CD4-positive, alpha-beta T cell treated with Interleukin-17A for 1 hour (primary cell): ENCODE measurements at regions not wholly inside any gene's neighbourhood (a gene's known extent, or its start where the extent isn't known, plus 50 kb on each side); places are given as distances from the start of the nearest gene placed in this dataset.
A peak's percentile ranks its signal among the peaks of the same experiment; 100 is the strongest.

Experiments used
- DNase-seq: peaks from one replicate; pipeline ENCODE4 v3.0.0-alpha.2; 2020

DNA sequence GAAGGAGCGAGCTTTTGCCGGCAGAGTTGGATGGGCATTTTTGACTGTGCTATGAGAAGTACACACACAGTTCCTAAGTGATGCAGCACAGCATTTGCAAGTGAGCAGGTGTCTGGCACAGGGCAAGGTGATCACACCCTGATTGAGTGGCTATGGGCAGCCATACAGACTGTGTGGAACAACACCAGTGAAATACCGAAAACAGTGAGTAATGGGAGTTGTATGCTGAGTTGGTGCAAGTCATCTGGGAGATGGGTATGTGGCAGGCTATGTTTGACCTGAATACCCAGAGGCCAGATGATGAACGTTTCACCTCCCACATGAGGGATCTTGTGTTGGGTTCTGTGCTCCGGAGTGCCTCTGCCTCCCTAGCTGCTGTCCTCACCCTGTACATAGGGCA, 53.5 kb upstream of the TIPARP start:
- DNase-seq: no peak

DNA sequence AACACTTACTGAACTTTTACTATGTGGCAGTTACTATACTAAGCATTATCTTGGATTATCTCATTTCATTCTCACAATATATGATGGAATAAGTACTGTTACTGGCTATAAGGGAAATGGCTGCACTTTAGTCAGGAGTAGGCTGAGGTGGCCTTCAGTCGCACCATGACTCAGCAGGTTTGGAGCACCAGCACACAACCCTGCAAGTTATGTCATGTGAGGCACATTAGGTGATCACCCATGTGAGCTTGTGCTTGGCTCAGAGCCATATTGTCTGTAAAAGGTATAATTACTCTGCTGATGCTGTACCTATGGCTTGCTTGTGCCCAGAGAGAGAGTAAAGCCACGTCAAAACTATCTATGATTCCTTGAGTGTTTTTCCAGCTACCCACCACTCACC, 54.1 kb upstream of the TIPARP start:
- DNase-seq: no peak

DNA sequence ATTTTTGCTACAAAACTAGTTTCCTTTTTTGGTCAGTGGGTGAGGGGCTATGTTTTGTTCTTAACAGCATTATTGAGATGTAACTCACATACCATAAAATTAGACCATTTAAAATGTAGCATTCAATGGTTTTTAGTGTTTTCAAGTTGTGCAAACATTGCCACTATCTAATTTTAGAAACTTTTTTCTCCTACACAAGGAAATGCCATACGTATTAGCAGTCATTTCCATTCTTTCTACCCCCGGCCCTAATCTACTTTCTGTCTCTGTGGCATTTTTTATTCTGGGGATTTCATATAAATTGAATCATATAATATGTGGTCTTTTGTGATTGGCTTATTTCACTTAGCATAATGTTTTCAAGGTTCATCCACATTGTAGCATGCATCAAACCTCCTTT, 55.0 kb upstream of the TIPARP start:
- DNase-seq: no peak

DNA sequence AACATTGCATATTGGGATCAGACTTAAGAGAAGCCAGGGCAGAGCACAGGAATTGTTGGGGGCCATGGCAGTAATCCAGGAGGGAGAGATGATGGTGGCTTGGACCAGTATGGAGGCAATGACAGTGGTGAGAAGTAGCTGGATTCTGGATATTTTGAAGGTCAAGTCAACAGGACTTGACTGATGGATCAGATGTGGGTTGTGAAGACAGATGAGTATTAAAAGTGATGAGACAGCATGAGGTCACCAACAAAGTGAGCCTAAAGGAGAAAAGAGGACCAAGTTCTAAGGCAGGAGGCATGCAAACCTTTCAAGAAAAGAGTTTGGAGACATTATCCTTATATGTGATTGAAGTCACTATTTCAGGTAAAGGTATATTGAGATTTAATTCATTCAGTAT, 56.6 kb upstream of the TIPARP start:
- DNase-seq: no peak

DNA sequence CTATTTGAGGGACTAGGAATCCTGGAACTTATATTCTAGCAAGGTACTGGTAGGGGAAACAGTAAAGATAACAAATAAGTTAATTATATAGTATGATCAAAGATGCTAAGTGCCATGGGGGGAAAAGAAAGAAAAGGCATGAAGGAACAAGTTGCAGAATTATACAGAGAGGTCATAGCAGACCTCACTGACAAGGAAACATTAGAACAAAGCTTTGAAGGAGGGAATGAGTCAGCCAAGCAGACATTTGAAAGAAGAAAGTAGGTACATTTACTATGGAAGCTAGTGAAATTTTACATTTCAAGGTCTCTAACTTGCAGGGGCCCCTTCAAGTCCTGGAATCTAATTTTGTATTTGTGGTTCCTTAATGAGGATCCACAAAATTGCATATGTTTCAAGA, 57.2 kb upstream of the TIPARP start:
- no peak for DNase-seq

DNA sequence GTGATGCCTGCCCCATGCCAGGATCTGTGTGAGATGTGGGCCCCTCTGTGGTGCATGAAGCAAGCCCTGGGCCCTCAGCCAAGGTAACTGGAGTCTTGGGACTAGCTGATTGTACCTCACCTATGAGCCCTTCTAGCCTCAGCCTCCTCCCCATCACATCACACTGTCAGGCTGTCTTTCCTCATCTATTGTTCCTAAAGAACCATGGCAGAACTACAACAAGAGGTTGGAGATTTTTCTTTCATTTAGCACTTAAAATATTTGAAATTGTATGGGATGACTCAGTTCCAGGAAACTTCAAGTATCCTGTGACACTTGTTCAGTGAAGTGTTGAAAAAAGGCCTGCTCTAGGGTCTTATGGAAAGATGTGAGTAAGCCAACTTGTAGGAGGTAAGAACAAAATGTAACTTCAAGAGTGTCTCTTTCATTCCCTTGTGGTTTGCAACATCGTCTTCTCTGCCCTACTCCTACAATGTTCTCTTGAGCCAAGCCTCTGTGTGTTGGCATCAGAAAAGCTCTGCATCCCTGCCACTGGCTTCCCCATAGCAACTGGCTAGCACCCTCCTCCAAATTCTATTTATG, 58.7 kb upstream of the TIPARP start:
- no peak for DNase-seq

DNA sequence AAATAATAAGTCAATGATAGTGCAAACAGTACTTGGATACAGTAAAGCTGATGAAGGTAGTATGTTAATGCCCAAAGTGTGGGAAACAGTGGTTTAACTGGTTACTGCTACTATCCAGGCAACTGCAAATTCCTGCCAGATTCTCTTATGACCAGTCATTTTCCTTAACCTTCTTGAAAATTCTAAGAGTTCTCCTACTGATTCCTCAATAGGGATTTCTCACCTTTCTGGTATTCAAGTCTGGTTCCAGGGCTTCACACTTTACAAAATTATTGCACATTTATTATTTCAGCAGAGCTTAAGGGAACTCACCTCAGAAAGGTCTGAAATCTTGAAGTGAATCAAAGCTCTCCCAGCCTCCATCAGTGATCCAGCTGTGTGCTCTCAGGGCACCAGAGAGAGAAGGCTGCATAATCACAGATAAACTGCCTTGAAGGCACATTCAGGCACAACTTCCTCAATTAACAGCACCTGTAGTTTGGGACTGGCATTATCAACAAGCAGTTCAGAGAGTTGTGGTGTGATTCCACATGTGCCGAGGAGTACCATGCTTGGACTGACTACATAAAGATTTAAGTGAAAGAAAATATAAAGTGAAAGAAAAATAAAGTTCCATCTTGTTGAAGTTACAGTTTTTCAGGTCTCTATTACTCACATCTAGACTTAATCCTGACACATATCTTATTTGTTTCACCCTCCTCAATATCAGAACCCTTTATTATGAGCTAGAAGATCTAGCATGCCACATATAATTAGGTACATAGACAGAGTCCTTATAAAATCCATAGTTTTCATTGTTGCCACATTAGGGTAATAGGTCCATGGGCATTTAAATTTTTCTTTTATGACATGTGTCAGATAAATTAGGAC, 59.5 kb upstream of the TIPARP start:
- DNase-seq: no peak

DNA sequence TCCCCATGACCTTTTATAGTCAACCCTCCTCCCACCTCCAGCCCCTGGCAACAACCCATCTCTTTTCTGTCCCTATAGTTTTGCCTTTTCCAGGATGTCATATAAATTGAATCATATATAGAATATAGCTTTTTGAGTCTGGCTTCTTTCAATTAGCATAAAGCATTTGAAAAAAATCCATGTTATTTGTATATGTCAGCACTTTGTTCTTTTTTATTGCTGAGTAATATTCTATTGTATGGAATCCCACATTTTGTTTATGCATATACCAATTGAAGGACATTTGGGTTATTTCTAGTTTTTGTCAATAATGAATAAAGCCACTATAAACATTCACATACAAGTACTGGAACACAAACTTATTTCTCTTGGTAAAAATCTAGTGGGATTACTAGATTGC, 58.0 kb upstream of the SSR3 start:
- DNase-seq: no peak

DNA sequence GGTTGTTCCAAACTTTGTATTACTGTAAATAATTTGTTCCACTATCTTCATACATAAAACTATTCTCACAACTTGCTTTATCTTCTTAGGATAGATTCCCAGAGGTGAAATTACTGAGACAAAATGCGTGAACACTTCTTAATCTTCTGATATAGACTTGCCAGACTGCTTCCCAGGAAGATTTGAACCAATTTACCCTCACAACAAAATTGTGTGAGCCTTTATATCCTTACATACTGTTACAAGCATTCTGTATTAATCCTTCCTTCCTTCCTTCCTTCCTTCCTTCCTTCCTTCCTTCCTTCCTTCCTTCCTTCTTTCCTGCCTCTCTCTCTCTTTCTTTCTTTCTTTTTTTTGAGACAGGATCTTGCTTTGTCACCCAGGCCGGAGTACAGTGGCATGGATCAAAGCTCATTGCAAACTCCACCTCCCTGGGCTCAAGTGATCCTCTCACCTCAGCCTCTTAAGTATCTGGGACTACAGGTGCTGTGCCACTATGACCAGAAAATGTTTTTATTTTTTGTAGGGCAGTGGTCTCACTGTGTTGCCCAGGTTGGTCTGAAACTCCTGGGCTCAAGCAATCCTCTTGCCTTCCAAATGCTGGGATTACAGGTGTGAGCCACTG, 57.1 kb upstream of the SSR3 start:
- DNase-seq: no peak

DNA sequence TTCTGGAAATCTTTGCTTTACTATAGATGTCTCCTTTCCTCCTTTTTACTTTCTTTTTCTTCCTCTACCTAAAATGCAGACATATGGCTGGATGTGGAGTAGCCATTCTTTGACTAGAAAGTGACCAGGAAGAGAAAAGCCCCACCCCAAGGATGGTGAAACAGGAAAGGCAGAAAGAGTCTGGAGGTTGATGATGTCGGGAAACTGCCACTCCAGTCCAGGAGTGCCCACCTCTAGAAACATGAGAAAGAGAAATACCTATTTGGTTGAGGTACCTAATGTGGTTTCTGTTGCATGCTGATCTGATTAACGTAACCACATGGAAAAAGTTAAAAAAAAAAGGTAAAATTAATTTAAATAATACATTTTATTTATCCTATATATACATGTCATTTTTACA, 55.2 kb upstream of the SSR3 start:
- DNase-seq: no peak

DNA sequence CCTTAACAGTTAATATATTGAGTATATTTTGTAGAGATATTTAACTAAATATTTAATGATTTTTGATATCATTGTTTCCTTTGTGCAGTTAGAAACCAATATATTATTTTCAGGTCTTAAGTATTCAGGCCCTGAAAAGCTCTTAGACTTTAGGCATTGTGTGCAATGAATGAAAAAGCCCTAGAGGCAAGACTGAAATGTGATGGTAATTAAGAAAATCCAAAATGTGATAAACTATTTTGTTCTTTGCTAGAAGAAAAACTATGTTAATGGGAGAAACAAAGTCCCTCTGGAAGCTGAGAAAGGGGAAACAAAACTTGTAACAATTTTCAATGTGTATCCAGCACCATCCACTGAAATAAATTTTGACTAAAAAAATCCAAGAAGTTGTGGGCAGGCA, 54.6 kb upstream of the SSR3 start:
- no peak for DNase-seq

DNA sequence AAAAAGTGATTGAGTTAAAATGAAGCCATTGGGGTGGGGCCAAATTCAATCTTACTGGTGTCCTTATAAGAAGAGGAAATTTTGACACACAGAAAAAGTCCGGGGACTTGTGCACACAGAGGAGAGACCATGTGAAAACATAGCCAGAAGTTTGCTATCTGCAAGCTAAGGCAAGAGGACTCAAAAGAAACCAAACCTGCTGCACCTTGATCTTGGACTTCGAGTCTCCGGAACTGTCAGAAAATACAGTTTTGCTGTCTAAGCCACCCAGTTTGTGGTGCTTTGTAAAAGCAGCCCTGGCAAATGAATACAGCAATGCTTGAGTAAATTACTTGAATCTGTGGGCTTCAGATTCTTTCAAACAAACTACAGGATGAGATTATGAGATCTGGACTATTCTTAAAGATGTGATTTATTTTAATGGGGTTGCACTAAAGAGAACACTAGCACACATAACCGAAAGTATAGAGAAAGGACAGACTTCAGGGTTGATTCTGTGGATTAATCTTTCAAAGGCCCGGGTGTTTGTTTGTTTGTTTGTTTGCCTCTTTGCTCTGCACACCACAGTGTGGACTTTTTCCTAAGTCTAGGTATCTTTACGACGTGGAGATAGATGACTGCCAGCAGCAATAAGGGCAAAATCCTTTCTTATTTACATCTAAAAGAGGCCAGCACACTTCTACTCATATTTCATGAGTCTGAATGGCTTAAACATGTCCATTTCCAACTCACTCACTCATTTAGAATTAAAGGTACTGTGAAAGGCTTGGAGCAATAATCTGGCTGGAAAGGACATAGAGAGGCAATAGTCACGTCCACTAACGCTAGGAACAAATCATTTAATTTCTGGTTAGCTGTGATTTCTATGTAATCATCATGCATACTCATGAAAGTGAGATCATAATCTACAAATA, 53.9 kb upstream of the SSR3 start:
- DNase-seq: no peak

DNA sequence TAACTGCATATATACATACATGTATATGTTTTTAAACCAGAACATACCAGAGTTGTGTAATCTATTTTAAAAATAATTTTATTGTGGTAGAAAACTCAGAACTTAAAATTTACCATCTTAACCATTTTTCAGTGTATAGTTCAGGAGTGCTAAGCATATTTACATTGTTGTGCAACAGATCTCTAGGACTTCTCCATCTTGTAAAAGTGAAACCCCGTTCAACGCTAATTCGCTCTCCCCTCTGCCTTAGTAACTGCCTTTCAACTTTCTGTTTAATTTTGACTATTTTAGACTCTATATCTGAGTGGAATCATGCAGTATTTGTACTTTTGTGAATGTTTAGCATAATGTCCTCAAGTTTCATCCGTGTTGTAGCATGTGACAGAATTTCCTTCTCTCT, 51.8 kb upstream of the SSR3 start:
- peak; percentile 21 for DNase-seq

DNA sequence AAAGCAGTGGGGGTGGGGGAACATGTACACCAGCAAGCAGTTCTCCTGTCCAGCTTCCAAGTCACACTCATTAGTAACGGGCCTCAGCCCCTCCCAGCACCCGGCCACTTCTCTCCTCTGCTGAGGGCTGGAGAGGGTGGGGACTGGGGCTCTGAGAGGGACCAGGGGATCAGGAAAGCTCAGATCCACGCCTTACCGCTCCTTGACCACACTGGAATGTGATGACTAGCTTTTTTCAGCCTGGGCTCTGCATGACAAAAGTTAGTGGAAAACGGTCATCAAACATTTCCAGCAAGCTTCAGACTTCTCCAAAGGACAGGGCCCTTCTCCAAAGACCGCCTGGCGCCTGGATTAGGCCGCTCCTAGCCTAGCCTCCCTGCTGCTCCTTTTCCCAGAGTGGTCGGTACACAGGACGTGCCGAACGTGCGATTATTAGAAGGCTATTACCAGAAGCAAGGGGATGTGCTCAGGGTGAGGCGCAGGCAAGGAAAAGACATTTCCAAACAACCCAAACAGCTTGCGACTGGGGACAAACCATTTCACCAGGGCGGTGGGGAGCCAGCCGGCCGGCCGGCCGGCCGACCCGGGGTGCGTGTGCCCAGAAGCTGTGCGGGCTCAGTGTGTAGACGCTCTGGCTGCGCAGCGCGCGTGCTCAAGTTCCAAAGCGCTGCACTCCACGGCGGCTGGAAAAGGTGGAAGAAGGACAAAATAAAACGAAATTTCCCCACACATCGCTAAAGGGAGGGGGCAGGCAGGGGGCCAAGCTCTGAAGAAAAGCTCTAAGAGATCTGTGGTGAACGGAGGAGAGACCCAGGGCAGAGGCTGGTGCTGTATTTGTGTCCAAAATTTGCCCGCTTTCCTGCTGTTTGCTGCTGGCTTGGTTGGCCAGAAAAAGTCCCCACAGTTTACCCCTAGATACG, 51.0 kb upstream of the SSR3 start:
- no peak for DNase-seq

DNA sequence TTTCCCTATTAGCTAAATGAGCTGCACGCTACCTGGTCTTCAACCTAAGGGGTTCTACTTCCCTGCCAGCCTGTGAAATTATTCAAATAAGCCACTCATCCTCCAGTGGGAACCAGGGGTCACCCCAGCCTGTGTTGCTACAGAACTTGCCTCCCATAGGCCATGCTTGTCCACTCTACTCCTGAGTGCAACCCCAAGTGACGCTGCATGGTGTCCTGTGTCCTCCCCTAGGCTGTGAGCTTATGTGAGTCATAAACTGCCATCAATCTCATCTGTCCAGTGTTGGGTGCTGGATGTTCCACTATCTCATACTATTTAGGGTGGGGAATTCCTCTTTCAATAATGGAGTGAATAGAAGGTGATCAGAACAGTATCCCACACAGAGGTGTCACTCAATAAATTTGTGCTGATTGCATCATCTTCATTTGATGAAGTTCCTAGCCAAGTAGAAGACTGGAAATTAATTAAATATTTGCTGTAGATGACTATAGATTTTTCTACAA, 49.8 kb upstream of the SSR3 start:
- DNase-seq: no peak
